GM23248 (cell line): ENCODE measurements at regions not wholly inside any gene's neighbourhood (a gene's known extent, or its start where the extent isn't known, plus 50 kb on each side); places are given as distances from the start of the nearest gene placed in this dataset.

Source experiments
- EZH2 ChIP-seq: fragments of 200-600 bp; sonication (generic); IDR thresholded peaks from 2 replicates; pipeline ENCODE4 v1.6.1; 2018; ENCODE audit warnings: antibody characterized with exemption, mild to moderate bottlenecking; ENCODE audit not compliant: insufficient read depth, poor library complexity, severe bottlenecking
- EZH2phosphoT487 ChIP-seq: fragments of 200-600 bp; sonication (generic); IDR thresholded peaks from 2 replicates; pipeline ENCODE4 v1.6.1; 2018; ENCODE audit warnings: antibody characterized with exemption, moderate library complexity, mild to moderate bottlenecking, low read depth; ENCODE audit not compliant: insufficient read depth

DNA sequence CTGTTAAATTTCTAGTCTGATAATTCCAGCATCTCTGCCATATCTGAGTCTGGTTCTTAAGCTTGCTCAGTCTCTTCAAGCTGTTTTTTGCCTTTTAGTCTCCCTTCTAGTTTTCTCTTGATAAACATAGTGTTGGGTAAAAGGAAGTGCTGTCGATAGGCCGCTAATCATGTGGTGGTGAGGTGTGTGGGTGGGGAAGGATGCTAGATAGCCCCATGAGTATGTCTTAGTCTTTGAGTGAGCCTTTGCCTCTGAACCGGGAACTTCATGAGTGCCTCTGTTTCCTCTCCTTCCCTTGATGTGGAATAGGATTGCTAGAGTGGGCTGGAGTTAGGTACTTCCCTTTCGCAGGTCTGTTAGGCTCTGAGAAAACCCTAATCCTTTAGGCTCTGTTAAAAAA, 441.8 kb downstream of the INHBA start:
- TF ChIP-seq EZH2, result no peak
- no peak for TF ChIP-seq EZH2phosphoT487
